AG09309 (cell line): ENCODE measurements at regions not wholly inside any gene's neighbourhood (a gene's known extent, or its start where the extent isn't known, plus 50 kb on each side); places are given as distances from the start of the nearest gene placed in this dataset.

Experiments used
- DNase-seq: peaks from one replicate; pipeline ENCODE4 v3.0.0-alpha.2; 2010; ENCODE audit warnings: low read depth
- H3K4me3 ChIP-seq: 2 replicates; pipeline ENCODE4 v1.5.1; 2011; ENCODE audit warnings: mild to moderate bottlenecking, low read depth, low read length, moderate library complexity; ENCODE audit not compliant: control insufficient read depth
- CTCF ChIP-seq: IDR thresholded peaks from 2 replicates; pipeline ENCODE4 v1.5.1; 2011; ENCODE audit warnings: mild to moderate bottlenecking, low read depth, low read length, inconsistent platforms; ENCODE audit not compliant: insufficient read depth, control insufficient read depth; ENCODE audit errors: missing control alignments

GRCh38 chr4:56286763-56287162, 100.5 kb downstream of the AASDH start:
- no peak for DNase-seq
- TF ChIP-seq CTCF: no peak
- no peak overlapping the region for H3K4me3 ChIP-seq

- H3K4me3 ChIP-seq: no peak overlapping the region
- no peak for TF ChIP-seq CTCF
- no peak for DNase-seq
Measured at GRCh38 chr4:56283375-56283774, 103.9 kb downstream of the AASDH start.

GRCh38 chr4:56282004-56282403, 105.3 kb downstream of the AASDH start:
- DNase-seq: no peak
- no peak for TF ChIP-seq CTCF
- H3K4me3 ChIP-seq: no peak overlapping the region

GRCh38 chr4:56276547-56276946, 110.7 kb downstream of the AASDH start:
- TF ChIP-seq CTCF: no peak
- no peak for DNase-seq
- no peak overlapping the region for H3K4me3 ChIP-seq

DNA sequence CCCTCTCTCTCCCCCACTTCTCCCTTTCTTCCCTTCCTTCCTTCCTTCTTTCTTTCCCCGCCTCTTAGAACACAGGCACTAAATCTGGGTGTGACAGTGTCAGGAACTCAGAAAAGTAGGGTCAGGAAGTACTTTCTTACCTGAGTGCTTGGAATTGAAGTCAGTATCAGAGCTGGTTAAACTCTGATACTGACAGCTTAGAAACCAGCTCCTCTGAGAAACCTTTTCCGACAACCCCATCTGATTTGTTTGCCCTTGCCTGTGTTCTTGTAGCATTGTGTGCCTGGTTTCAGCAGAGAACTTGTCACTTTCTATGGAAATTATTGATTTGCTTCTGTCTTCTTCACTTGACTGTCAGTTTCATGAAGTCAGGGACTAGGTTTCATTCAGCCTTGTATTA, 113.9 kb downstream of the AASDH start:
- no peak for TF ChIP-seq CTCF
- H3K4me3 ChIP-seq: no peak overlapping the region
- DNase-seq: no peak

DNA sequence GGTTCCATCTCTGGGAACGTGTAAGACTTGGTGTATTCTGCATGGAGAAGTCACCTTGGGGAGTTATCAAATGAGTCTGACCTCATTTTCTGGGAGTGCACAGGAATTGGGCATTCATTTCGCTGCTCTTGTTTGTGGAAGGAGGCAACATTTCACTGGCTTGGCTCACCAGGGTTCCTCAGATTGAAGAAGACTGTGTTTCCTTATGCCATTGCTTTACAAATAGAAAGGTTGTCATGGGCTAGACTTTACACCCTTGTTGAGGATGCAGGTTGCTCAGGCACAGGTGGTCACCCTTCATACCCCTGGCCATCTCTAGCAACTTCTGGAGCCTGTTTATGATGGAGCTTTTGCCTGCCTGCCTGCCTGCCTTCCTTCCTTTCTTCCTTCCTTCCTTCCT, 114.4 kb downstream of the AASDH start:
- no peak for DNase-seq
- no peak overlapping the region for H3K4me3 ChIP-seq
- TF ChIP-seq CTCF: no peak

- no peak for DNase-seq
Measured at GRCh38 chr4:56272003-56272402, 115.3 kb downstream of the AASDH start.

More at GRCh38 chr4:56272003-56272402, 115.3 kb downstream of the AASDH start:
- no peak for TF ChIP-seq CTCF
- H3K4me3 ChIP-seq: no peak overlapping the region
